NCI-H1694 treated with DMSO at 0.1 percent for 48 hours (cell line): ENCODE measurements at regions not wholly inside any gene's neighbourhood (a gene's known extent, or its start where the extent isn't known, plus 50 kb on each side); places are given as distances from the start of the nearest gene placed in this dataset.
"Not testable (repeated sequence)": the region's sequence is repeated elsewhere in the genome, so short reads cannot be mapped to it uniquely, and the experiment has no call there.

Source experiments
- DNase-seq: peaks from one replicate; lab custom pipeline; 2025; lab: John Stamatoyannopoulos, UW

GRCh38 chr4:116018831-116019230, 905.4 kb upstream of the NDST4 start:
- no peak for DNase-seq

- no peak for DNase-seq
Observed at GRCh38 chr4:116016201-116016600, 902.8 kb upstream of the NDST4 start.

GRCh38 chr4:116015549-116015948, 902.1 kb upstream of the NDST4 start:
- DNase-seq: no peak

GRCh38 chr4:116015062-116015461, 901.6 kb upstream of the NDST4 start:
- DNase-seq: no peak

GRCh38 chr4:116010923-116011322, 897.5 kb upstream of the NDST4 start:
- DNase-seq: no peak

GRCh38 chr4:116005806-116006088, 892.3 kb upstream of the NDST4 start:
- DNase-seq: no peak

- no peak for DNase-seq
Observed at GRCh38 chr4:116005037-116005805, 891.8 kb upstream of the NDST4 start.

- DNase-seq: no peak
Observed at GRCh38 chr4:116001291-116001690, 887.9 kb upstream of the NDST4 start.

- no peak for DNase-seq
Observed at GRCh38 chr4:115986573-115986972, 873.2 kb upstream of the NDST4 start.

- not testable (repeated sequence) for DNase-seq
Observed at GRCh38 chr4:115975421-115976001, 862.1 kb upstream of the NDST4 start.

GRCh38 chr4:115973768-115974167, 860.3 kb upstream of the NDST4 start:
- no peak for DNase-seq

- DNase-seq: no peak
Observed at GRCh38 chr4:115972967-115973366, 859.5 kb upstream of the NDST4 start.

GRCh38 chr4:115970859-115971258, 857.4 kb upstream of the NDST4 start:
- DNase-seq: no peak

GRCh38 chr4:115969756-115970155, 856.3 kb upstream of the NDST4 start:
- no peak for DNase-seq

- DNase-seq: no peak
Observed at GRCh38 chr4:115965588-115965987, 852.2 kb upstream of the NDST4 start.

- not testable (repeated sequence) for DNase-seq
Observed at GRCh38 chr4:115956054-115956796, 842.8 kb upstream of the NDST4 start.

- DNase-seq: no peak
Observed at GRCh38 chr4:115950806-115951205, 837.4 kb upstream of the NDST4 start.

GRCh38 chr4:115949974-115950743, 836.7 kb upstream of the NDST4 start:
- not testable (repeated sequence) for DNase-seq

- DNase-seq: no peak
Observed at GRCh38 chr4:115945026-115945425, 831.6 kb upstream of the NDST4 start.

- DNase-seq: no peak
Observed at GRCh38 chr4:115944146-115944905, 830.9 kb upstream of the NDST4 start.

GRCh38 chr4:115938764-115939443, 825.5 kb upstream of the NDST4 start:
- DNase-seq: no peak
